Neural cell (in vitro differentiated cells): ENCODE measurements at regions not wholly inside any gene's neighbourhood (a gene's known extent, or its start where the extent isn't known, plus 50 kb on each side); places are given as distances from the start of the nearest gene placed in this dataset.

Experiments used
- H2AFZ ChIP-seq: fragments of 200-600, 300-800 bp; sonication (generic), shearing (Covaris generic); 2 replicates; pipeline ENCODE4 v1.6.0; 2014; ENCODE audit warnings: low read depth, mild to moderate bottlenecking, antibody characterized with exemption, low read length, moderate library complexity
- H3F3A ChIP-seq: fragments of 200-600 bp; shearing (Covaris generic); 2 replicates; pipeline ENCODE4 v1.6.1; 2016; ENCODE audit warnings: mild to moderate bottlenecking, moderate library complexity, mixed read lengths, antibody characterized with exemption, low read length; ENCODE audit not compliant: insufficient read depth, poor library complexity, severe bottlenecking
- H3K27ac ChIP-seq: fragments of 200-600, 300-800 bp; sonication (generic), shearing (Covaris generic); 2 replicates; pipeline ENCODE4 v1.5.1; 2014; ENCODE audit warnings: mild to moderate bottlenecking, low read length, moderate library complexity
- H3K27me3 ChIP-seq: fragments of 300-800, 200-600 bp; sonication (generic), shearing (Covaris generic); 2 replicates; pipeline ENCODE4 v1.6.0; 2014; ENCODE audit warnings: mild to moderate bottlenecking, low read depth, low read length, moderate library complexity; ENCODE audit not compliant: insufficient read depth
- H3K36me3 ChIP-seq: fragments of 300-800, 200-600 bp; sonication (generic), shearing (Covaris generic); 2 replicates; pipeline ENCODE4 v1.5.1; 2014; ENCODE audit warnings: mild to moderate bottlenecking, antibody characterized with exemption, low read length, moderate library complexity; ENCODE audit not compliant: insufficient read depth
- H3K4me2 ChIP-seq: fragments of 300-800, 200-600 bp; sonication (generic), shearing (Covaris generic); 2 replicates; pipeline ENCODE4 v1.6.0; 2014; ENCODE audit warnings: mild to moderate bottlenecking, low read length
- H3K4me3 ChIP-seq: fragments of 300-800, 200-600 bp; sonication (generic), shearing (Covaris generic); 2 replicates; pipeline ENCODE4 v1.5.1; 2014; ENCODE audit warnings: mild to moderate bottlenecking, low read length, moderate library complexity
- H3K79me2 ChIP-seq: fragments of 200-600 bp; shearing (Covaris generic); replicated peaks from 2 replicates; pipeline ENCODE4 v1.6.0; 2014; ENCODE audit warnings: mild to moderate bottlenecking, low read length, moderate library complexity; ENCODE audit not compliant: insufficient read depth
- H3K9ac ChIP-seq: fragments of 300-800, 200-600 bp; sonication (generic), shearing (Covaris generic); 2 replicates; pipeline ENCODE4 v1.6.1; 2016; ENCODE audit warnings: mild to moderate bottlenecking, low read length, mixed read lengths
- H3K9me2 ChIP-seq: fragments of 200-600 bp; shearing (Covaris generic); 2 replicates; pipeline ENCODE4 v1.6.1; 2016; ENCODE audit warnings: mild to moderate bottlenecking, low read length, mixed read lengths; ENCODE audit not compliant: insufficient read depth
- H3K9me3 ChIP-seq: fragments of 200-600, 300-800 bp; sonication (generic), shearing (Covaris generic); 2 replicates; pipeline ENCODE4 v1.6.1; 2016; ENCODE audit warnings: mild to moderate bottlenecking, mixed run types, low read length, moderate library complexity, mixed read lengths
- H4K20me1 ChIP-seq: fragments of 200-600 bp; shearing (Covaris generic); 2 replicates; pipeline ENCODE4 v1.6.1; 2016; ENCODE audit warnings: mild to moderate bottlenecking, mixed run types; ENCODE audit not compliant: insufficient read depth
- CTCF ChIP-seq: fragments of 450-650 bp; IDR thresholded peaks from 2 replicates; pipeline ENCODE4 v1.5.1; 2014; ENCODE audit warnings: antibody characterized with exemption, mild to moderate bottlenecking, moderate library complexity; ENCODE audit not compliant: poor library complexity, severe bottlenecking
- EP300 ChIP-seq: fragments of 450-650 bp; conservative IDR thresholded peaks from 2 replicates; pipeline ENCODE4 v1.6.1; 2014; ENCODE audit warnings: antibody characterized with exemption, mild to moderate bottlenecking, moderate library complexity; ENCODE audit not compliant: poor library complexity, severe bottlenecking
- EZH2 ChIP-seq: fragments of 200-600, 300-800 bp; shearing (Covaris generic), sonication (generic); IDR thresholded peaks from 2 replicates; pipeline ENCODE4 v1.6.1; 2014; ENCODE audit warnings: antibody characterized with exemption, low read length, borderline replicate concordance, mild to moderate bottlenecking; ENCODE audit not compliant: insufficient read depth, poor library complexity, severe bottlenecking
- MXI1 ChIP-seq: fragments of 450-650 bp; conservative IDR thresholded peaks from 2 replicates; pipeline ENCODE4 v1.6.1; 2014; ENCODE audit warnings: antibody characterized with exemption, mild to moderate bottlenecking; ENCODE audit not compliant: poor library complexity, severe bottlenecking
- POLR2AphosphoS5 ChIP-seq: IDR thresholded peaks from 2 replicates; pipeline ENCODE4 v1.6.1; 2012
- RAD21 ChIP-seq: fragments of 450-650 bp; conservative IDR thresholded peaks from 2 replicates; pipeline ENCODE4 v1.6.1; 2014; ENCODE audit warnings: antibody characterized with exemption, mild to moderate bottlenecking, moderate library complexity
- REST ChIP-seq: IDR thresholded peaks from 2 replicates; pipeline ENCODE4 v1.6.1; 2012; ENCODE audit warnings: borderline replicate concordance
- SMC3 ChIP-seq: fragments of 450-650 bp; conservative IDR thresholded peaks from 2 replicates; pipeline ENCODE4 v1.6.1; 2014; ENCODE audit warnings: antibody characterized with exemption, mild to moderate bottlenecking, moderate library complexity; ENCODE audit not compliant: poor library complexity
- TAF1 ChIP-seq: IDR thresholded peaks from 2 replicates; pipeline ENCODE4 v1.6.1; 2012; ENCODE audit warnings: low read depth

DNA sequence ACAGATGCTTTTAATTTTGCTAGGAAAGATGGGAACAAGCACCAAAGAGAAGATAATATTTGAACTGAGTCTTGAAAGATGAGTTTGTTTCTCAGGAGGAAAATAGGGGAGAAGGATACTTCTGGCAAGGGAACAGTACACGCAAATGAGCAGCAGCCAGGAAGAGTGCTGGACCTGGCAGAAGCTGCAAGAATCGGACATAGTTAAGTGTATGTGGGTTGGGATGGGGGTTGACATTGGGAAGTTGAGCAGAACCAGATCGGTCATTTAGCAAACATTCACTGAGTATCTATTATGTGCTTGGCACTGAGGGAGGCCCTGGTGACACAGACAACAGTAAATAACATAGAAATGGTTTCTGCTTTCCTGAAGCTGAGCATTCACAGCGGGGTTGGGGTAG, 198.8 kb downstream of the PLPP3 start:
- TF ChIP-seq MXI1 (no peak), REST (no peak), CTCF (no peak), TAF1 (no peak), EP300 (no peak), EZH2 (no peak), SMC3 (no peak), POLR2AphosphoS5 (no peak), RAD21 (no peak)
- Histone ChIP-seq H2AFZ (no peak overlapping the region), H4K20me1 (no peaks in the 10 kb centered on the region), H3K9me3 (no peaks in the 10 kb centered on the region), H3K9me2 (no peaks in the 10 kb centered on the region), H3F3A (no peaks in the 10 kb centered on the region), H3K9ac (no peak overlapping the region), H3K27ac (no peak overlapping the region), H3K27me3 (no peaks in the 10 kb centered on the region), H3K4me2 (no peak overlapping the region), H3K4me3 (no peak overlapping the region), H3K79me2 (no peaks in the 10 kb centered on the region), H3K36me3 (no peaks in the 10 kb centered on the region)

DNA sequence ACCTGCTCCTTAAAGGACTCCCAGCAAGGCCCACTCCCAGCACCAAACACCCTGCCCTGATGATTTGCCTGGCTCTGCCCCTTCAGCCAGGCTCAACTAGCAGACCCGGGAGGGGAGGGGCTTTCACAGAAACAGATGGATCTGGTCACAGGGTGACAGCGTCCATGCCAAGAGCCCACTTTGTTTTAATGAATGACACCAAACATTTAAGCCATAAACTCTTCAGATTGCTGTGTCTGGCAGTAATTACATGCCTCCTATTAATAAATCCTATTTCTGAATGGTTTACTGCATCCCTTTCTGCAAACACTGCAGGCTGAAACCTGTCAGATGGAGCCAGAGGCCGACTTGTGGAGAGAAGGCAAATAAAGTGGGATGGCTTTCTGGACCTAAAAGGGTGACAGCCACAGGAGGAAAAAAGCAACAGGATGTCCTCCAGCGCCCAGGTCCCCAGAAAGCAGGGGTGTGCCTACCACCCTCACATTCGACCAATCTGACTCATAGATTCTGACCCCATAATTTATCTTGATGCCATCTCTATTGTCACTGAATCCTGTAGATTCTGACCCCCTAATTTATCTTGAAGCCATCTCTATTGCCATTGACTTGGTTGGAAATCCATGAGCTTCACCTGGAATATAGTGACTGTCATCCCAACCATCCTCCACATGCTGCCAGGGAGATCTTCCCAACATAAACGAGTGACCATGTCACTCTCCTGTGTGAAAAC, 200.9 kb downstream of the PLPP3 start:
- Histone ChIP-seq H3K9me2 (no peaks in the 10 kb centered on the region), H3K4me2 (no peak overlapping the region), H3K79me2 (no peaks in the 10 kb centered on the region), H3K27ac (no peak overlapping the region), H3F3A (no peaks in the 10 kb centered on the region), H3K9ac (no peak overlapping the region), H3K4me3 (no peak overlapping the region), H3K27me3 (no peaks in the 10 kb centered on the region), H4K20me1 (no peaks in the 10 kb centered on the region), H3K9me3 (no peaks in the 10 kb centered on the region), H2AFZ (no peak overlapping the region), H3K36me3 (no peaks in the 10 kb centered on the region)
- no peak for TF ChIP-seq EZH2
- TF ChIP-seq TAF1: no peak
- no peak for TF ChIP-seq RAD21
- TF ChIP-seq REST: no peak
- no peak for TF ChIP-seq SMC3
- TF ChIP-seq POLR2AphosphoS5: no peak
- TF ChIP-seq EP300: no peak
- no peak for TF ChIP-seq CTCF
- no peak for TF ChIP-seq MXI1
